NCI-H82 treated with DMSO at 0.1 percent for 48 hours (cell line): ENCODE measurements at regions not wholly inside any gene's neighbourhood (a gene's known extent, or its start where the extent isn't known, plus 50 kb on each side); places are given as distances from the start of the nearest gene placed in this dataset.
A peak's percentile ranks its signal among the peaks of the same experiment; 100 is the strongest.
"Not testable (repeated sequence)": the region's sequence is repeated elsewhere in the genome, so short reads cannot be mapped to it uniquely, and the experiment has no call there.

Experiments
- DNase-seq: peaks from one replicate; lab custom pipeline; 2025; ENCODE audit not compliant: unreplicated experiment; lab: John Stamatoyannopoulos, UW

GRCh38 chr9:18066608-18067007, 407.3 kb upstream of the ADAMTSL1 start:
- DNase-seq: not testable (repeated sequence)

- DNase-seq: peak; percentile 90
These were observed 406.3 kb upstream of the ADAMTSL1 start for GRCh38 chr9:18067548-18068120.

- no peak for DNase-seq
These were observed 405.1 kb upstream of the ADAMTSL1 start for GRCh38 chr9:18068900-18069299.

GRCh38 chr9:18071651-18072060, 402.3 kb upstream of the ADAMTSL1 start:
- no peak for DNase-seq

- DNase-seq: peak; percentile 12
These were observed 401.0 kb upstream of the ADAMTSL1 start for GRCh38 chr9:18073002-18073401.

GRCh38 chr9:18074041-18074440, 399.9 kb upstream of the ADAMTSL1 start:
- DNase-seq: no peak

- DNase-seq: no peak
These were observed 398.6 kb upstream of the ADAMTSL1 start for GRCh38 chr9:18075253-18075952.

- no peak for DNase-seq
These were observed 395.8 kb upstream of the ADAMTSL1 start for GRCh38 chr9:18077941-18078678.

GRCh38 chr9:18092138-18092537, 381.8 kb upstream of the ADAMTSL1 start:
- DNase-seq: no peak

- no peak for DNase-seq
These were observed 367.9 kb upstream of the ADAMTSL1 start for GRCh38 chr9:18106006-18106560.

GRCh38 chr9:18109675-18110074, 364.3 kb upstream of the ADAMTSL1 start:
- DNase-seq: no peak

- DNase-seq: no peak
These were observed 362.8 kb upstream of the ADAMTSL1 start for GRCh38 chr9:18111146-18111545.

- DNase-seq: no peak
These were observed 359.1 kb upstream of the ADAMTSL1 start for GRCh38 chr9:18114559-18115475.

- peak; percentile 63 for DNase-seq
These were observed 355.7 kb upstream of the ADAMTSL1 start for GRCh38 chr9:18118268-18118667.

GRCh38 chr9:18122171-18122570, 351.8 kb upstream of the ADAMTSL1 start:
- peak; percentile 80 for DNase-seq

- DNase-seq: no peak
These were observed 349.2 kb upstream of the ADAMTSL1 start for GRCh38 chr9:18124760-18125159.

GRCh38 chr9:18126831-18127498, 347.0 kb upstream of the ADAMTSL1 start:
- DNase-seq: peak; percentile 11

- DNase-seq: no peak
These were observed 346.5 kb upstream of the ADAMTSL1 start for GRCh38 chr9:18127499-18127875.

- DNase-seq: no peak
These were observed 344.1 kb upstream of the ADAMTSL1 start for GRCh38 chr9:18129809-18130334.

- DNase-seq: no peak
These were observed 337.5 kb upstream of the ADAMTSL1 start for GRCh38 chr9:18136354-18136994.
